Chondrocyte (in vitro differentiated cells): ENCODE measurements at regions not wholly inside any gene's neighbourhood (a gene's known extent, or its start where the extent isn't known, plus 50 kb on each side); places are given as distances from the start of the nearest gene placed in this dataset.

Experiments used
- DNase-seq: peaks from one replicate; pipeline ENCODE4 v3.0.0; 2021; ENCODE audit warnings: mixed read lengths, low spot score
- H3K27ac Mint-ChIP-seq: one replicate; pipeline ENCODE4 v1.8.0; 2021; ENCODE audit warnings: mild to moderate bottlenecking, moderate library complexity, mixed read lengths; ENCODE audit not compliant: unreplicated experiment
- H3K27me3 Mint-ChIP-seq: 2 replicates; pipeline ENCODE4 v1.8.0; 2021; ENCODE audit warnings: low read depth, mixed read lengths
- H3K36me3 Mint-ChIP-seq: 2 replicates; pipeline ENCODE4 v1.8.0; 2021; ENCODE audit warnings: low read depth, mixed read lengths
- H3K4me1 Mint-ChIP-seq: 2 replicates; pipeline ENCODE4 v1.8.0; 2021; ENCODE audit warnings: low read depth, mild to moderate bottlenecking, mixed read lengths
- H3K4me3 Mint-ChIP-seq: one replicate; pipeline ENCODE4 v1.8.0; 2021; ENCODE audit warnings: mild to moderate bottlenecking, moderate library complexity, mixed read lengths; ENCODE audit not compliant: unreplicated experiment
- H3K9me3 Mint-ChIP-seq: 2 replicates; pipeline ENCODE4 v1.8.0; 2021; ENCODE audit warnings: low read depth, mixed read lengths
- TF ChIP-seq, protein P1 (sequence below): fragments of 200-600 bp; sonication (generic); IDR thresholded peaks from 2 replicates; pipeline ENCODE4 v1.5.0; 2021; ENCODE audit warnings: antibody characterized with exemption, mild to moderate bottlenecking, moderate library complexity

GRCh38 chr5:173826428-173827350 lies 61.5 kb upstream of the CPEB4 start:
- Mint-ChIP-seq H3K4me3 (no peak overlapping the region), H3K27ac (no peak overlapping the region), H3K9me3 (peaks cover 8% of the 10 kb centered on the region), H3K36me3 (peaks cover 2% of the 10 kb centered on the region), H3K27me3 (no peaks in the 10 kb centered on the region), H3K4me1 (peaks cover 35% of the 10 kb centered on the region)
- TF ChIP-seq, protein P1, sequence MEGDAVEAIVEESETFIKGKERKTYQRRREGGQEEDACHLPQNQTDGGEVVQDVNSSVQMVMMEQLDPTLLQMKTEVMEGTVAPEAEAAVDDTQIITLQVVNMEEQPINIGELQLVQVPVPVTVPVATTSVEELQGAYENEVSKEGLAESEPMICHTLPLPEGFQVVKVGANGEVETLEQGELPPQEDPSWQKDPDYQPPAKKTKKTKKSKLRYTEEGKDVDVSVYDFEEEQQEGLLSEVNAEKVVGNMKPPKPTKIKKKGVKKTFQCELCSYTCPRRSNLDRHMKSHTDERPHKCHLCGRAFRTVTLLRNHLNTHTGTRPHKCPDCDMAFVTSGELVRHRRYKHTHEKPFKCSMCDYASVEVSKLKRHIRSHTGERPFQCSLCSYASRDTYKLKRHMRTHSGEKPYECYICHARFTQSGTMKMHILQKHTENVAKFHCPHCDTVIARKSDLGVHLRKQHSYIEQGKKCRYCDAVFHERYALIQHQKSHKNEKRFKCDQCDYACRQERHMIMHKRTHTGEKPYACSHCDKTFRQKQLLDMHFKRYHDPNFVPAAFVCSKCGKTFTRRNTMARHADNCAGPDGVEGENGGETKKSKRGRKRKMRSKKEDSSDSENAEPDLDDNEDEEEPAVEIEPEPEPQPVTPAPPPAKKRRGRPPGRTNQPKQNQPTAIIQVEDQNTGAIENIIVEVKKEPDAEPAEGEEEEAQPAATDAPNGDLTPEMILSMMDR, result no peak
- DNase-seq, result no peak

GRCh38 chr5:173828952-173829351 lies 59.2 kb upstream of the CPEB4 start:
- H3K36me3 Mint-ChIP-seq, result peaks cover 2% of the 10 kb centered on the region

GRCh38 chr5:173829826-173830225 lies 58.3 kb upstream of the CPEB4 start:
- DNase-seq, result no peak
- Mint-ChIP-seq H3K4me3 (no peak overlapping the region), H3K9me3 (peaks cover 8% of the 10 kb centered on the region), H3K27ac (no peak overlapping the region), H3K27me3 (no peaks in the 10 kb centered on the region), H3K4me1 (peaks cover 18% of the 10 kb centered on the region), H3K36me3 (peaks cover 2% of the 10 kb centered on the region)
- TF ChIP-seq, protein P1, result no peak

More at GRCh38 chr5:173828952-173829351, 59.2 kb upstream of the CPEB4 start:
- TF ChIP-seq, protein P1, result no peak
- Mint-ChIP-seq H3K9me3 (peaks cover 8% of the 10 kb centered on the region), H3K27me3 (no peaks in the 10 kb centered on the region), H3K27ac (no peak overlapping the region), H3K4me3 (no peak overlapping the region), H3K4me1 (peaks cover 27% of the 10 kb centered on the region)
- DNase-seq, result no peak

GRCh38 chr5:173830421-173830820 lies 57.7 kb upstream of the CPEB4 start:
- Mint-ChIP-seq H3K36me3 (peaks cover 2% of the 10 kb centered on the region), H3K4me1 (peaks cover 12% of the 10 kb centered on the region), H3K27me3 (no peaks in the 10 kb centered on the region), H3K27ac (no peak overlapping the region), H3K4me3 (no peak overlapping the region), H3K9me3 (peaks cover 8% of the 10 kb centered on the region)
- no peak for DNase-seq
- TF ChIP-seq, protein P1, result no peak

DNA sequence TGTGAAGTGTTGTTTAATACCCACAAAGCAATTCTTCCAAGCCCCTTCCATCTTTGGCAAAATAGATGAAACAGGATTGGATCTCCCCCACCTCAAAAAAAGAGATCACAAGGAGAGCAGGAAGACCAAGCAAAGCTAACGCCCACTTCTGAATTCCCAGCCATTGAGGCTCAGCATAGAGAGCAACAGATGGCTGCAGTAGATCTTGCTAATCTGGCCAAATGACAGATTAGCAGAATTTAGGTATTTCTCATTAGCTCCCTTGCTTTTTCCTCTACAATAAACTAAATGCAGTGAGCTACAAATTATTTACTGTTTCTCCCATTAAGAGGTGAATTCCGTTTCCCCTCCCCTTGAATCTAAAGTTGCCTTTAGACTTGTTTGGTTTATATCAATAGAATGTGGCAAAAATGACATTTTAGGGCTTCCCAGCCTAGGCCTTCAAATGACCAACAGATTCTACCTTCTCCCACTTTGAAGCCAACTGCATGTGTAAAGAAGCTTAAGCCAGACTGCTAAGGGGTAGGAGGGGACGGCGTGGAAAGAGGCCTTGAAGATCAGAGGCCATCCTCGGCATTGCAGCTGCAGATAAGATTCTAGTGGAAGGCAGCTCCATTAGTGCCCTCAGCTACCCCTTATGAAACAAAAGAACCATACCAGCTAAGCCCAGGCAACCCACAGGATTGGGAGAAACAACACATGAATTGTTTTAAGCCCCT lies 56.8 kb upstream of the CPEB4 start:
- Mint-ChIP-seq H3K4me1 (peaks cover 5% of the 10 kb centered on the region), H3K27me3 (no peaks in the 10 kb centered on the region), H3K4me3 (no peak overlapping the region), H3K9me3 (peaks cover 8% of the 10 kb centered on the region), H3K27ac (no peak overlapping the region), H3K36me3 (peaks cover 2% of the 10 kb centered on the region)
- TF ChIP-seq, protein P1, result no peak
- no peak for DNase-seq
